ENCODE measurements at regions not wholly inside any gene's neighbourhood (a gene's known extent, or its start where the extent isn't known, plus 50 kb on each side); places are given as distances from the start of the nearest gene placed in this dataset.

- no peaks in the 10 kb centered on the region for H3K79me2 ChIP-seq (ENCODE audit: control insufficient read depth, insufficient read depth, low read length, unreplicated experiment)
- no peak overlapping the region for H2AFZ ChIP-seq (ENCODE audit: low read length, unreplicated experiment)
- no peak overlapping the region for H3K27ac ChIP-seq (ENCODE audit: low read depth, low read length)
- H3K4me3 ChIP-seq (ENCODE audit: low read depth, low read length), result no peak overlapping the region
- no peaks in the 10 kb centered on the region for H3K4me1 ChIP-seq (ENCODE audit: control insufficient read depth, insufficient read depth, low read length, unreplicated experiment)
- H3K27me3 ChIP-seq (ENCODE audit: insufficient read depth, low read length), result peaks cover 12% of the 10 kb centered on the region; the same call in 1 of the 2 replicates
- no peaks in the 10 kb centered on the region for H3K36me3 ChIP-seq (ENCODE audit: insufficient read depth, low read length)
Measured at GRCh38 chr18:75122334-75122958, 86.5 kb downstream of the PTGR3 start.

- H3K4me3 ChIP-seq (ENCODE audit: low read depth, low read length), result no peak overlapping the region
- peaks cover 12% of the 10 kb centered on the region; the same call in 1 of the 2 replicates for H3K27me3 ChIP-seq (ENCODE audit: insufficient read depth, low read length)
- no peak overlapping the region for H3K27ac ChIP-seq (ENCODE audit: low read depth, low read length)
- H3K36me3 ChIP-seq (ENCODE audit: insufficient read depth, low read length), result no peaks in the 10 kb centered on the region
- H3K4me1 ChIP-seq (ENCODE audit: control insufficient read depth, insufficient read depth, low read length, unreplicated experiment), result no peaks in the 10 kb centered on the region
- no peak overlapping the region for H2AFZ ChIP-seq (ENCODE audit: low read length, unreplicated experiment)
- no peaks in the 10 kb centered on the region for H3K79me2 ChIP-seq (ENCODE audit: control insufficient read depth, insufficient read depth, low read length, unreplicated experiment)
Measured at GRCh38 chr18:75121266-75121665, 87.7 kb downstream of the PTGR3 start.

DNA sequence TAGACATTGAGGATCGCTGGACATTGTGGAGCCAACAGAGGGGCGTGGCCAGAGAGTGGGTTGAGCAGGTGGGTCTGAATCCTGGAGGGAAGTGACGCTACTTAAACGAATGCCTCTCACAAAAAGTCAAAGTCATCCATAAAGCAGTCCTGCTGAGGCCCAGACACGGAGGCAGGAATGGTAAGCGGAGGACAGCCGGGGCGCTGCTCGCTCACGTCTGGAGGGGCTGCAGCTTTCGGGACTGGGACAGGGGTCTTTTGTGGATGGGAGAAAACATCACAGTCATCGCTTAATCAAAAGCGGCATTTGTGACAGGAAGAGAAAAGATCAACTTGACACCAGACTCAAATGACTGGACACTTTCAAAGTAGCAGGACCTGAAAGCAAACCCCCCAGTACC lies 88.4 kb downstream of the PTGR3 start:
- Histone ChIP-seq H3K4me3 (ENCODE audit: low read depth, low read length) (no peak overlapping the region), H3K27me3 (ENCODE audit: insufficient read depth, low read length) (peaks cover 14% of the 10 kb centered on the region; the same call in 1 of the 2 replicates), H3K36me3 (ENCODE audit: insufficient read depth, low read length) (no peaks in the 10 kb centered on the region), H3K4me1 (ENCODE audit: control insufficient read depth, insufficient read depth, low read length, unreplicated experiment) (no peaks in the 10 kb centered on the region), H2AFZ (ENCODE audit: low read length, unreplicated experiment) (no peak overlapping the region), H3K79me2 (ENCODE audit: control insufficient read depth, insufficient read depth, low read length, unreplicated experiment) (no peaks in the 10 kb centered on the region), H3K27ac (ENCODE audit: low read depth, low read length) (no peak overlapping the region)

- H2AFZ ChIP-seq (ENCODE audit: low read length, unreplicated experiment), result no peak overlapping the region
- H3K27ac ChIP-seq (ENCODE audit: low read depth, low read length), result no peak overlapping the region
- H3K27me3 ChIP-seq (ENCODE audit: insufficient read depth, low read length), result peaks cover 24% of the 10 kb centered on the region
- no peaks in the 10 kb centered on the region for H3K36me3 ChIP-seq (ENCODE audit: insufficient read depth, low read length)
- H3K4me3 ChIP-seq (ENCODE audit: low read depth, low read length), result no peak overlapping the region
- no peaks in the 10 kb centered on the region for H3K79me2 ChIP-seq (ENCODE audit: control insufficient read depth, insufficient read depth, low read length, unreplicated experiment)
- H3K4me1 ChIP-seq (ENCODE audit: control insufficient read depth, insufficient read depth, low read length, unreplicated experiment), result no peaks in the 10 kb centered on the region
Measured at GRCh38 chr18:75116809-75117208, 92.1 kb downstream of the PTGR3 start.

GRCh38 chr18:75116165-75116564 lies 92.8 kb downstream of the PTGR3 start:
- Histone ChIP-seq H2AFZ (ENCODE audit: low read length, unreplicated experiment) (no peak overlapping the region), H3K27me3 (ENCODE audit: insufficient read depth, low read length) (peaks cover 24% of the 10 kb centered on the region), H3K4me1 (ENCODE audit: control insufficient read depth, insufficient read depth, low read length, unreplicated experiment) (no peaks in the 10 kb centered on the region), H3K4me3 (ENCODE audit: low read depth, low read length) (no peak overlapping the region), H3K36me3 (ENCODE audit: insufficient read depth, low read length) (no peaks in the 10 kb centered on the region), H3K27ac (ENCODE audit: low read depth, low read length) (no peak overlapping the region), H3K79me2 (ENCODE audit: control insufficient read depth, insufficient read depth, low read length, unreplicated experiment) (no peaks in the 10 kb centered on the region)

- no peaks in the 10 kb centered on the region for H3K79me2 ChIP-seq (ENCODE audit: control insufficient read depth, insufficient read depth, low read length, unreplicated experiment)
- H2AFZ ChIP-seq (ENCODE audit: low read length, unreplicated experiment), result no peak overlapping the region
- H3K4me1 ChIP-seq (ENCODE audit: control insufficient read depth, insufficient read depth, low read length, unreplicated experiment), result no peaks in the 10 kb centered on the region
- no peaks in the 10 kb centered on the region for H3K36me3 ChIP-seq (ENCODE audit: insufficient read depth, low read length)
- H3K4me3 ChIP-seq (ENCODE audit: low read depth, low read length), result no peak overlapping the region
- peaks cover 24% of the 10 kb centered on the region for H3K27me3 ChIP-seq (ENCODE audit: insufficient read depth, low read length)
- H3K27ac ChIP-seq (ENCODE audit: low read depth, low read length), result no peak overlapping the region
Measured at GRCh38 chr18:75115514-75115913, 93.4 kb downstream of the PTGR3 start.
